NT2/D1 (cell line): ENCODE measurements at regions not wholly inside any gene's neighbourhood (a gene's known extent, or its start where the extent isn't known, plus 50 kb on each side); places are given as distances from the start of the nearest gene placed in this dataset.

Experiments used
- YY1 ChIP-seq: IDR thresholded peaks from 2 replicates; pipeline ENCODE4 v1.6.1; 2011; ENCODE audit not compliant: insufficient read length, insufficient read depth
- ZNF274 ChIP-seq: IDR thresholded peaks from 2 replicates; pipeline ENCODE4 v1.6.1; 2011; ENCODE audit warnings: mild to moderate bottlenecking, low read depth, low read length

GRCh38 chr2:123144082-123144481 is 881.0 kb upstream of the CNTNAP5 start:
- TF ChIP-seq YY1 (no peak), ZNF274 (no peak)
